Activated CD4-positive, alpha-beta T cell treated with anti-CD3 and anti-CD28 coated beads, Interleukin-2, Interleukin-4, amounts not matched to agents 100 ng/mL and 50 ng/mL, durations not matched to agents 16 hours and 8 hours (primary cell): ENCODE measurements at regions not wholly inside any gene's neighbourhood (a gene's known extent, or its start where the extent isn't known, plus 50 kb on each side); places are given as distances from the start of the nearest gene placed in this dataset.
"Not testable (repeated sequence)": the region's sequence is repeated elsewhere in the genome, so short reads cannot be mapped to it uniquely, and the experiment has no call there.

Experiments used
- DNase-seq: peaks from one replicate; pipeline ENCODE4 v3.0.0-alpha.2; 2020; ENCODE audit warnings: low spot score

DNA sequence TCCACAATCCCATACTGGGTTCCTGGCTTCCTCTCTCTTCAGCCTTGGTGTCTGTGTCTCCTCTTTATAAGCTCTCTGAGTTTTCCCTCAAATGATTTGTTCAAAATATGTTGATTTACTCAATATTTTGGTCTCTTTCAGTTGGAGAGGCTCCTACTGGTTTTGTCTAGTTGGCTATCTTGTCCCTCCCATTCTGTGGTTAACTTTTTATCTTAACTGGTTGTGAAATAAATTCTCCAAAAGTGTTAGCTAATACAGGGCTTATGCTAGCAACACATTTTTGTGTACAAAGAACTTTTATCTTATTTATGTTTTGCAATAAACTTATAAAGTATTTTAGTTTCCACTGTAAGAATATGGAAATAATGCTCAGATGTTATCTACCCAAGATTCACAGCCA lies 200.9 kb downstream of the AASDHPPT start:
- no peak for DNase-seq

DNA sequence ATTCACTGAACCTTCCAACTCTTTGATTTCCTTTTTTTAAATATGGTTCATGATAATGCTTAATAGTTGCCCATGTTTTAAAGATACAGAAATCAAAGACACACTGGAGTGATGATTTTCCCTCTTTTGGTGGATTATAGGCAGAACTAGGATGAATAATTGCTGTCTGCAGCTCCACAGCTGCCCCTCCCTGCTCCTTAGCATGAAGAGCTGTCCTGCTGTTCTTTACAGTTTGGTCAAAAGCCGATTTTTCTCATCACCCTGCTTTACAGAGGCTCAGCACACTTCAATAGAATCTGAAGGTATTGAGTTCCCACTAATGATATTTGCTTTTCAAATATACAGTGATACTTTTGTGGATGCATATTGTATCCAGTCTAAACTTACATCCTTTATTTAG lies 202.6 kb downstream of the AASDHPPT start:
- no peak for DNase-seq

DNA sequence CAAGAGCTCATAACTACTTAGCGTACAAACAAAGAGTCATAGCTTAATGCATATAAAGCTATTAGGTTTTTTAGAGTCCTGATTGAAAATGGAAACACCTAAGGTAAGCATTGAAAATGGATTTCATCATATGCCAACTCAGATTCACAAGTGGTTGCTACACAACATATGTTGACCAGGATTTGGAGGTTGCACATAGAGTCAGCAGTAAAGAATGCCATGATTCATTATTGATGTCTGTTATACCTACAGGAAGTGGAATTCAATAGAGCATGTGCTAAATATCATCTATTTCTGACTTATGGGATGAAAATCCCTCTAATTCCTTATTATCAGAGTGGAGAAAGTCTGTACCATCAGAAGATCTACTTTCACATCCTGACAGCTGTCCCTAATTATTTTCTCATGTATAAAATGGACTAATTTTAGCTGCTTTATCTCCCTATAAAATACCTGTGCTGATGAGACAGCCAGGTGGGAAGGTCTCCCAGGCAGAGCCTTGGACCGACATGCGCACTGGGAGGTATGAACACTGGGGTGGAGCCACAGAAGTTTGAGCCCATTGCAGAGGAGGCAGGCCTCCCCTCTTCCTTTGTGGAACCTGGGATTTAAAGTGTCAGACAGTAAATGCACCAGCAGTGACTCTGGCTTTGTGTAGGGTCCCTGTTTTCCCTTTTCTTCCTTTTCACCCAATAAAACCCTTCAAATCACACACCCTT lies 204.2 kb downstream of the AASDHPPT start:
- no peak for DNase-seq

DNA sequence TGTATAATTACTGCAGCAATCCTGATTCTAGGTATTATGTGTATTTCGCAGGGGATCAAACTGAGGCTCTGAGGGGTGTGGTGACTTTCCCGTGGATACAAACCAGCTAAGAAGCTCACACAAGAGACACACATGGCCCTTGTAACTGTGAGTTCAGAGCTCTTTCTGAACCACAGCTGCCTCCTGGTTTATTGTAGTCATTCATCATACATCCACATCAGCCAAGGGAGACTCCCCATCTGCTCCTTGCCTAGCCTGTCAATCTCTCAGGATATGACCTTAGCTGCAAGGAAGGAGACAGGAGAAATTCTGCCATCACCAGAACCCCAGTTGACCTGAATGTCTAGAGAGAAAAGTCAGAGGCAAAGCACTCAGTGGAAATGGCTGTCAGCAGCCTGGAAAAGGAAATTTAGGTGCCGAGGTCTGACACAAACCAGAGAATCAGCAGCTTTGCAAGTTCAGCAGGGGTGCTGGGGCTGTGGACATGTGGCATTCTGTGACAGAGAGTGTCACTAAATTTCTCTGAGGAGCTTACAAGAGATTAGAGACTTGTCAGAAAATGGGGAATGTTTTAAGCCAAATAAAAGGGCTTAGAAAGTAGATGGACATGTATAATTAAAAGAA lies 209.5 kb downstream of the AASDHPPT start:
- no peak for DNase-seq

DNA sequence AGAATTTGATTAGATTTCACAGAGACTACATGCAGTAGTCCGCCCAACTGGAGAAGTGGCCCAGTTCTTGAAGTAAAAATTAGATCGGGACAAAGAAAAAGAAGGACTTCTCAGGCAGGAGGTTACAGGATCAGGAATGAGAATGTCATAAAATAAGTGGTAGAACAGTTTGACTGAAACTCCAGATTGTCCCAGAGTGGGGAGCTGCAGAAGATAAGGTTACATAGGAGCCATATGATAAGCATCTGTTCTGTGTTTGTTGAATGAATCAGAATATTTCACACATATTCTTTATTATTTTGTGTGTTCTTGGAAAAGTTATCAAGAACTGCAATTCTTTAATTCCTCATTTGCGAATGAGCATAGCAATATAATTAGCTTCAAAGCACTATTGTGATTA lies 210.6 kb downstream of the AASDHPPT start:
- no peak for DNase-seq

DNA sequence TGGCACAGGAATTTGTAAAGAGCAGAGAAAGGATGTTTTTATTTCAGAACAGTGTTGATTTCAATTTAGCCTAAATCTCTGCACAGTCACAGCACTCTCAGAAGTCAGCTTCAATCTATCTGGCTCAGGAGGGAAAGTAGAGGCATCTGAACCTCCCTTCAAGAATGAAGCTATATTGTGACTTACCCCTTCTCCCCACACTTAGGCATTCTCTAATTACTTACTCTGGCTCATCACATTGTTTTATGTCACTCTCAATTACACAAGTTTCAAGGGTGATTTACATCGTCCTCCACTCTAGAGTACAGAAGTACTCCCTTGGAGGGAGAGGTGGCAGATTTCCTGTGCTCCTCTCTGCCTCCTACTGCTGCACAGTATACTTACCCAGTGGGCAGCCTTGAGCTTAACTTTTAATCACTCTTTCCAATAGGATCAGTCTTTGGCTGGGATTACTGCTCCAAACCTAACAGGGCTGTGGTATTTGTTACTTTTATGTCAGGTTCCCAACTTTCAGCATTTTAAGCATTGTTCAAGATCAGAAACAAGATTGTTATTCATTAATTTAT lies 211.4 kb downstream of the AASDHPPT start:
- no peak for DNase-seq

DNA sequence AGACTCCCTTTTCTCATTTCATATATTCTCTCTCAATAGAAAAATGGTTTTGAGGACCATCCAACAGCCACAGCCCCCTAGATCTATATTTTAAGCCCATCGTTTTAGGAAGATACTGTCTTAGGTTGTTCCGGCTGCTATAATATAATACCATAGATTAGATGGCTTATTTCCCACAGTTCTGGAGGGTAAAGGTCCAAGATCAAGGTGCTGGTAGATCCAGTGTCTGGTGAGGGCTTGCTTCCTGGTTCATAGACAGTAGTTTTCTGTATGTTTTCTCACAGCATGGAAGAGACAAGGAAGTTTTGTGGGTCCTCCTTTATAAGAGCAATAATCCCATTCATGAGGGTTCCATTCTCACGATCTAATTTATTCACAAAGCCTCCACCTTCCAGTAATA lies 215.1 kb downstream of the AASDHPPT start:
- DNase-seq: no peak

DNA sequence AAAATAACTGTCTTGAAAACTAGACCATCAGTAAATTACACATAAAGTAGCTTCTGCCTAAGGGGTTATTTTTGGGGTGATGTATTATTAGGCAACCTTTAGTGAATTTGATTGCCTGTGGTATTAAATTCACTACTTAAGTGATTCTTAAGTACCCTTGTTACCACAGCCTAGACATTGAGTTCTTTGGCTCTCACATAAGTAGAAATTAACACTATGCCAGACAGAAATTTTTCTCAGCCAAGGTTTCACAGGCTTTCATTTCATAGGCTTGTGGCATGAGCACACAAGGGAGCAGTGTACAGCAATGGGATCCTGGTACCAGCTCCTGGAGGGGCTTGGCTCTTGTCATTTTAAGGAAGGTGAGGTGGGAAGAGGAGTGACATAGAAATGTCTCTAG lies 218.5 kb downstream of the AASDHPPT start:
- DNase-seq: no peak

DNA sequence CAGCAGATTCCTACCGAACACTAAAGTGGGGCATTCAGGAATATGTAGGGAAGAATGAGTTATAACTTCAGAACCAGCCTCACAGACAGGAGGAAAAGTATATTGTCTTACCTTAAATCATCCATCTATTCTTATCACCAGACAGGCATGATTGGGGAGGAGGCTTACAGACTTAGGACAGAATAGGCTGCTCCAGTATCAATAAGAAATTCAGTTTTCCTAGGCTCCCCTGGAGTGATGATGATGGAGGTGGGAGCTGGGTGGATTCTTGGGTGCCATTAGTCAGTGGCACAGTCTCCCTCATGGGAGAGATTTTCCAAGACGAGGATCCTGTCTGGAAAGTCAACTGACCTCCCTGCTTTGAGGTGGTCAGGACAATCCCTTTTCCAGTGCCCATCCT lies 225.0 kb downstream of the AASDHPPT start:
- DNase-seq: no peak

DNA sequence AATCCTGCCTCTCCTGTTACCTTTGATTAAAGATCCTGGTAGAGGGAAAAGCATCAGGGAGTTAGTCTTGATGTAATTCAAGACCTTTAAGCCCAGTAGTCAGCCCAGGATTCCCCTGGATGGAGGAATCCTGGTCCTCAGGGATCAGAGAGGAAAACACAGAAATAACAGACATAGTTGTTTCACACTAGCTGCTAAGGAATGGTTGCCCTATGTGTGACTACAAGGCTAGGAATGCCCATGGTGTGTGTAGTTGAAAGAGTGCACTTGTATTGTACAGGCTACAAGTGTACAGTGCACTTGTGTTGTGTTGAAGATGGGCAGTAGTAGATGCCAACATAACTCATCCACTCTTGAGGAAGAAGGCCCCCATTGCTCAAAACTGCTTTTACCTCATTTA lies 226.8 kb downstream of the AASDHPPT start:
- no peak for DNase-seq

DNA sequence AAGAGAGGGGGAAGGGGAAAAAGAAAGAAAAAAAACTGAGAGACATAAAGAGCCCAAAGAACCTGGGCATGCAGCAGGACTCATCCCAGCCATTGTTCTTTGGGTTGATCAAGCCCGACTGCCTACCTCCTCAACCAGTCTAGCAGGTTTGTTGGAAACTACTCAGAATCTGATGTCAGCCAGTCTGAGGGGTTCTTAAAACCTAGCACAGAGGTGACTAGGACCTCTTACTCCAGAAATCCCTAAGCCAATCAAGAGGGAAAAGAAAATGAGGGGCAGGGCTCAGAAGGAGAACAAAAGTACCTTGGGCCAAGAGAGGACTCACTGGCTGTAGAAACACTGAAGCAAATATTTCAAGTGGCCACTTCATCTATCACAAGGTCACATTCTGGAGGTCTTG lies 228.0 kb downstream of the AASDHPPT start:
- DNase-seq: no peak

DNA sequence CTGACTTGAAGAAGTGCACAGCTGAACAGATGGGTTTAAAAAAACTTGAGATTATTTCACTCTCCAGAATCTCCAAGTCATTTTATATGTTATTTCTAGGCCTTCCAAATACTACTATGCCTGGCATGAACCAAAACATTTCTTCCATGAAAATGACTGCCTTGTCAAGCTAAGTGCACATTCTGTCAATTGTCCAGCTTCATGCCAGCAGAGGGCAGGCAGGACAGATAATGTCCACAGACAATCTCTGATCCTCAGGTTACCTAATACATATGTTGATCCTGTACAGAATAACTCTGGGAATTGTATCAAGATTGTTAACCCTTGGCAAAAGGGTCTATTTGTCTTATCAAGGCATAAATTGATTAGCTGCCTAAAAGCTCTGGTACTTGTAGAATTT lies 229.5 kb downstream of the AASDHPPT start:
- no peak for DNase-seq

DNA sequence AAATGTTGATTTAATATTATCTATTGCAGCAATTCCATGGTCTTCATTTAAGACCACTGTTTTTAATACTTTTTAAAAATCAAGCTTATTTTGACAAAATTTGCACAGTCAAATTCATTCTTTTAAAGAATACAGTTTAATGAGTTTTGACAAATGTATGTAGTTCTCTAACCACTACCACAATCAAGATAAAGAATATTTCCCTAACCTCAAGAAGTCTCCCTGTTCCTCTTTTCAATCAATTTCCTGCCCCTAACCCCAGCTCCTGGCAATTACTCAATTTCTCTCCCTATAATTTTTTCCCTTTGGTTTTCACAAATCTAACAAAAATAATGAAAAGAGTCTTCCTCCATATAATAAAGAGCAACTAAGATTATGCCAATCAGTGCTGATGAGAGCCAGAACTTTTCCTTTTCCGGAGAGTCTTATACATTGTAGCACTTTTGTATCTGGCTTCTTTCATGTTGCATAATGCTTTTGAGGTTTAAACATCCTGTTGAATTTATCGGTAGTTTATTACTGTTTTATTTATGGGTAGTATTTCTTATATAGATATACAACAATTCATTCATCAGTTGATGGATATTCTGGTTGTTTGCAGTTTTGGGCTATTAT lies 231.7 kb downstream of the AASDHPPT start:
- DNase-seq: no peak

DNA sequence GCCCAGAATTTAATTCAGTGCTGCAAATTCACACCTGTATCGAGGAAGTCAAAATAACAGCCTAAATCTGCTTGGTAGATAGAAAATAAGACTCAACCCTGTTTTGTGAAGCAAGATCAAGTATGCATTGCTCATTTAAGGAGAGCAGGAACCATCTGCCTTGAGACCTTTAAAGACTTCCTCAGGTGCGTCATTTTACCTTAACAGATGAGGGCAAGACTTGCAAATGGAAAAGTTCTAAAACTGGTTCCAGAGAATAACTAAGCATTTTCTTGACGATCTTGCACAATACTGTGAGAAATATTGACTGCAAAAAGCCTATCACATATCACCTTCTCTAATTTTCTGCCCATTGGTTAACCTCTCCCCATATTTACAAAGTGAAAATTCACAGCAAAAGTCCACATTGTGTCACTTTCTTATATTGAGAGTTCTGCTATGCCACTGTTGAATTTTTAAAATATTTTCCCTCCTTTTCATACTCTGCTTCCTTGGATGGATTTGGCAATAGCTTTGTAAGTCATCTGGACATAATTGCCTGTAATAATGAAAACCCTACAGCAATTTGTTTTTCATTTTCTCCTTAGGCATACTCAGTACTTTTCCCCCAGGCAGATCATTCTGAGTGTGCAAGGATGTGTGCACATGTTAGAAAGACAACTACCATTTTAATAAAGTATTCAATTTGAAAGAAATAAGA lies 234.2 kb downstream of the AASDHPPT start:
- DNase-seq: no peak

DNA sequence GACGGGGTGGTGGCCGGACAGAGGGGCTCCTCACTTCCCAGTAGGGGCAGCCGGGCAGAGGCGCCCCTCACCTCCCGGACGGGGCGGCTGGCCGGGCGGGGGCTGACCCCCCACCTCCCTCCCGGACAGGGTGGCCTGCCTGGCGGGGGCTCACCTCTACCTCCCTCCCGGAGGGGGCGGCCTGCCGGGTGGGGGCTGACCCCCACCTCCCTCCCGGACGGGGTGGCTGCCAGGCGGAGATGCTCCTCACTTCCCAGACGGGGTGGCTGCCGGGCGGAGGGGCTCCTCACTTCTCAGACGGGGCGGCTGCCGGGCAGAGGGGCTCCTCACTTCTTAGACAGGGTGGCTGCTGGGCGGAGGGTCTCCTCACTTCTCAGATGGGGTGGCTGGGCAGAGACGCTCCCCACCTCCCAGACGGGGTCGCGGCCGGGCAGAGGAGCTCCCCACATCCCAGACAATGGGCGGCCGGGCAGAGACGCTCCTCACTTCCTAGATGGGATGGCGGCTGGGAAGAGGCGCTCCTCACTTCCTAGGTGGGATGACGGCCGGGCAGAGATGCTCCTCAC lies 239.8 kb downstream of the AASDHPPT start:
- DNase-seq: not testable (repeated sequence)

DNA sequence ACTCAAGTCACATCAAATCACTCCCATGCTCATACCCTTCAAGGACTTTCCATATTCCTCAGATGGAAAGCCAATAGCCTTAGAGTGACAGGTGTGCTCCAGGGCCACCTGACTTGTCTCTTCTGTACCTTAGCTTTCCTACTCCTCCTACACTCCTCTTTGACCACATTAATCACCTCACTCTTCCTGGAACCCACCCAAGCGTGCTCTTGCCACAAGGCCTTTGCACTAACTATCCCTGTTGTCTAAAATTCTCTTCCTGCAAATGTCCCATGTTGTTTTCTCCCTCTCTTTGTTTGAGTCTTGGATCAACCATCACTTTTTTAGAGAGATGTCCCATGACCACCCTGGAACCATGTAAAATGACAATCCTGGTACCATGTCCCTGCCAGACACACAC lies 244.1 kb downstream of the AASDHPPT start:
- DNase-seq: no peak

DNA sequence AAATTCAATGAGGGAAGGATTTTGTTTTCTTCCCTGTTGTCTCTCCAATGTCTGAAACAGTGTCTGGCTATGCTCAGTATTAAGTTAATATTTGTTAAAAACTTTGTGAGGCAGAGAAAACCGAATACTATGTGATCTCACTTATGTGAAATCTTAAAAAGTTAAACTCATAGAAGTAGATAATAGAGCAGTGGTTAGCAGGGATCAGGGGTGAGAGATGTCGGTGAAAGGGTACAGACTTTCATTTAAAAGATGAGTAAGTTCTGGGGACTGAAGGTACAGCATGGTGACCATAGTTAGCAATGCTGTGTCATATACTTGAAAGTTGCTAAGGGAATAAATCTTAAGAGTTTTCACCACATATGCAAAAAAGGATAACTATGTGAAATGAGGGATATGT lies 244.6 kb downstream of the AASDHPPT start:
- DNase-seq: no peak

DNA sequence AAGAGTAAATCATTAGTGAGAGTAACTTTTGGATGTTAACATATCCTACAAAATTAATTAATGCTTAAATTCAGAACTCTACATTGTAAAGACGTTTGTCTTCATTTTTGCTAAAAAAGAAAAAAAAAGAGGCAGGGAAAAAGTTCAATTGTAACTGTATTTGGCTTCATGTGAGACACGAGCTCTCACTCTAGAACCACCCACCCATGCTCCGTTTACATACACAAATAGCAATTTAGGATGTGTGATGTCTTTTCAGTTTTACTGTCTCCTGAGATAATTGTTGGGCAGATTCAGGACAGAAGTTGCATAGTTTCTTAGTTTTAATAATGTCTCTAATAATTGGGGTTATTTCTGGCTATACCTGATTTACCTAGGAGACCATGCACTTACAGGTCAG lies 248.6 kb downstream of the AASDHPPT start:
- DNase-seq: no peak

DNA sequence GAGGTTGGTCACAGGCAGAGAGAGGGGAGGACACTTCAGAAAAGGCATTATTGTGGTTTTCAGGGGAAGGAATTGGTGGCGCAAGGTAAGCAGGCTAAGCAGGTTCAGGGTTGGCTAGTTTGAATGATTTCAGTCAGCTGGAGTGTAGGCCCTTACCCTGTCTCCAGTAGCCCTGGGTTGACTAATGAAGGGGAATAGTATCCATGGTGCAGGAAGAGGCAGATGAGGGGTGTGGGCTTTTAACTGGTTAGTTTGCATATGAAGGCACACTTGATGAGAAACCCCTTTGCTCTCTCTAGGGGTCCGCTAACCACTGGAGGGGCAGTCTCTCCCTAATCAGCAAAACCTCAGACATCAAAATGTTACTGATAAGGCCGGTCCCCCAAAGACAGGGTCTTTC lies 249.7 kb downstream of the AASDHPPT start:
- no peak for DNase-seq

DNA sequence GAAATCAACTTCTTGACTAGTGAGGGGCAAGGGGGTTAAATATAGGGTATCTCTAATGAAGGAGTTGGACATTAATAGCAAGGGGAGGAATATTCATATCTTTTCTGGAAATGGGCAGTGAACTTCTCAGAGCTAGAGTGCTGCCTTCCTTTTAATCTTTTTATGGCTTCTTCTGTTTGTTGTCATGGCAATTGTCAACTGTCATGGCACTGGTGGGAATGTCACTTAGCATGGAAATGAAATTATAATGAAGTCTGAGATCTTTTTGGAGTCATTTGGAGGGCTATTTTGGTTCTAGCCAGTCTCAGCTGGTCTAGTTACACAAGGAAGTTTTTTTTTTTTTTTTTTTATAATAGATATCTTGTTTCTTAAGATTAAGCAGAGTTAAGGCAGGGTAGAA lies 250.2 kb downstream of the AASDHPPT start:
- no peak for DNase-seq

DNA sequence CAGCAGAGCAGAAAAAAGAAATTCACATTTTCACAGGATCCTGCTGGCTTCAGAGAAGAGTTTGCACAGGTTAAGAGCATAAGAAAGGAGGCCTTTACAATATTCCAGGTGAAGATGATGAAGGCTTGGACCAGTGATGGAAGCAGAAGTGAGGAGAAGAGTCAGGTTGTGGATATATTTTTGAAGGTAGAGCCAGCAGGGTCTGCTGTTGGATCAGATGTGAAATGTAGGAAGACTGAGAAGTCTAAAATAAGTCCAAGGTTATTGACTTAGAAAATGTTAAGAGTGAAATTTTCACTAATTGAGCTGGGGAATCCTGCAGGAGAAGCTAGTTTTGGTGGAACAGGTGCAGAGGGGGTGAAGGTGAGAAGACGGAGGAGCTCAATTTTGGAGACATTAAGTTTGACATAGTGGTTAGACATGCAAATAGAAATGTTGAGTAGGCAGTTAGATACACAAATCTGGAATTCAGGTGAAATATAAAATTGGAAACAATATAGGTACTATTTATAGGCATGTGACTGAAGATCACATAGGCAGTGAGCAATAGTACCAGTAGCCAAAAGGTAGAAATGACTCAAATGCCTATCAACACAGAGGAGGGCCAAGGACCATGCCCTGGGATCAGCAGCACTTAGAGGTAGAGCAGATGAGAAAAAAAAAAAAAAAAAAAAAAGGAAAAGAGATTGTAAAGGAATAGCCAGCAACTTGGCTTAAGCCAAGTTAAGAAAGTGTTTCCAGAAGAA lies 252.0 kb downstream of the AASDHPPT start:
- DNase-seq: no peak

DNA sequence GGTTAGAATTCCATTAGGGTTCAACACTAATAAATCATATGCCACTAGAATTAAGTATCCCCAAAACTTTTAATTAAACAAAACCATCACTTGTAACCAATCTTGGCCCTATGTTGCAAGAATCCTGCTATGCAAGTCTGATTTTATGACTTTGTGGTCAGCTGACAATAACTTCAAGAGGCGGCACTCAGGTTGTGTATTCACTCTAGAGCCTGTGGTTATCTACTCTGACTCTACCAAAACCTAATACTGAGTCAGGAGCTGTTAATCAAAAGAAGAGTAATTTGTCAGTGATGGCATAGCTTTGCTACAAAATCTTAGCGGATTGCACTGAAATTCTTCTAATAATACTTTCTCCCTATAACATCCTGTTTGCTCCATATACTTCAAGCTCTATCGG lies 253.7 kb downstream of the AASDHPPT start:
- DNase-seq: no peak
